C4-2B (cell line): ENCODE measurements at regions not wholly inside any gene's neighbourhood (a gene's known extent, or its start where the extent isn't known, plus 50 kb on each side); places are given as distances from the start of the nearest gene placed in this dataset.

Experiments
- ZFX ChIP-seq: fragments of 450-650 bp; IDR thresholded peaks from 2 replicates; pipeline ENCODE4 v1.6.1; 2017
- TF ChIP-seq, protein P1 (sequence below): fragments of 450-650 bp; conservative IDR thresholded peaks from 2 replicates; pipeline ENCODE4 v1.5.1; 2017; ENCODE audit warnings: mild to moderate bottlenecking

DNA sequence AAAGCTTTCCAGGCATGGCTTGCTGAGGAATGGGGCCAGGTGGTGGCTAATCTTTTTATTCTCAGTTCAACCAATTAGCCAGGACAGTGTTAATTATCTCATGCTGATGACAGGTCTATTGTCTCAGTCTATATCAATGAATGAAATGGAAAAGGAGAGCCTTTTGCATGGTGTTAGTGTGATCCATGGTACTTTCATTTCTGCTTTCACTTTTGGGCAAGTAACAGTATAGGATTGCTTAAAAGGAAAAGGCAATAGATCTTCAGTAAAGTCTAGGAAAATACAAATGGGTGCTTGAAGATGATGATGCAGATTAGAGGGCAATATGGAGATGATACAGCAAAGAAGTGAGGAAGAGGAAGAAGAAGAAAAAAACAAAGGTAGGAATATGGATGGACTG is 430.3 kb downstream of the TFAP2A start:
- TF ChIP-seq, protein P1, sequence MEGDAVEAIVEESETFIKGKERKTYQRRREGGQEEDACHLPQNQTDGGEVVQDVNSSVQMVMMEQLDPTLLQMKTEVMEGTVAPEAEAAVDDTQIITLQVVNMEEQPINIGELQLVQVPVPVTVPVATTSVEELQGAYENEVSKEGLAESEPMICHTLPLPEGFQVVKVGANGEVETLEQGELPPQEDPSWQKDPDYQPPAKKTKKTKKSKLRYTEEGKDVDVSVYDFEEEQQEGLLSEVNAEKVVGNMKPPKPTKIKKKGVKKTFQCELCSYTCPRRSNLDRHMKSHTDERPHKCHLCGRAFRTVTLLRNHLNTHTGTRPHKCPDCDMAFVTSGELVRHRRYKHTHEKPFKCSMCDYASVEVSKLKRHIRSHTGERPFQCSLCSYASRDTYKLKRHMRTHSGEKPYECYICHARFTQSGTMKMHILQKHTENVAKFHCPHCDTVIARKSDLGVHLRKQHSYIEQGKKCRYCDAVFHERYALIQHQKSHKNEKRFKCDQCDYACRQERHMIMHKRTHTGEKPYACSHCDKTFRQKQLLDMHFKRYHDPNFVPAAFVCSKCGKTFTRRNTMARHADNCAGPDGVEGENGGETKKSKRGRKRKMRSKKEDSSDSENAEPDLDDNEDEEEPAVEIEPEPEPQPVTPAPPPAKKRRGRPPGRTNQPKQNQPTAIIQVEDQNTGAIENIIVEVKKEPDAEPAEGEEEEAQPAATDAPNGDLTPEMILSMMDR, result no peak
- TF ChIP-seq ZFX, result no peak
